OCI-LY7 (cell line): ENCODE measurements at regions not wholly inside any gene's neighbourhood (a gene's known extent, or its start where the extent isn't known, plus 50 kb on each side); places are given as distances from the start of the nearest gene placed in this dataset.

ENCODE experiments used
- BruUV-seq: library from RNA; stranded (reverse); fragments of 400-500 nt; replicated peaks from 2 replicates; lab custom pipeline; 2021; lab: Mats Ljungman, UMichigan
- CTCF ChIA-PET: fragments of 300-600 bp; sonication (Branson Sonifier 250); formaldehyde crosslinking; loops from one replicate; lab custom pipeline; 2022; ENCODE audit warnings: antibody characterized with exemption; ENCODE audit not compliant: unreplicated experiment; lab: Charles Lee
- POLR2A ChIA-PET: fragments of 300-600 bp; sonication (Branson Sonifier 250); formaldehyde crosslinking; loops from one replicate; lab custom pipeline; 2022; ENCODE audit warnings: antibody characterized with exemption; lab: Charles Lee
- DNase-seq: peaks from one replicate; pipeline ENCODE4 v3.0.0-alpha.2; 2015; ENCODE audit warnings: low spot score
- H2AFZ ChIP-seq: fragments of 200-600 bp; sonication (generic), shearing (Covaris generic); 2 replicates; pipeline ENCODE4 v1.6.1; 2014; ENCODE audit warnings: mild to moderate bottlenecking, antibody characterized with exemption, low read length, moderate library complexity
- H3K27ac ChIP-seq: fragments of 200-600 bp; sonication (generic); 2 replicates; pipeline ENCODE4 v1.5.1; 2014; ENCODE audit warnings: mixed run types, low read depth, mild to moderate bottlenecking, moderate library complexity, low read length, inconsistent platforms; ENCODE audit not compliant: poor library complexity, severe bottlenecking
- H3K36me3 ChIP-seq: fragments of 200-600 bp; sonication (generic); 2 replicates; pipeline ENCODE4 v1.6.1; 2014; ENCODE audit warnings: mild to moderate bottlenecking, antibody characterized with exemption, low read length, moderate library complexity, mixed read lengths; ENCODE audit not compliant: insufficient read depth
- H3K4me1 ChIP-seq: fragments of 200-600 bp; sonication (generic); 2 replicates; pipeline ENCODE4 v1.5.1; 2014; ENCODE audit warnings: mild to moderate bottlenecking, low read length; ENCODE audit not compliant: insufficient read depth, poor library complexity, severe bottlenecking
- H3K4me2 ChIP-seq: fragments of 200-600 bp; sonication (generic); 2 replicates; pipeline ENCODE4 v1.6.1; 2014; ENCODE audit warnings: mild to moderate bottlenecking, low read length
- H3K4me3 ChIP-seq: fragments of 200-600 bp; sonication (generic); 2 replicates; pipeline ENCODE4 v1.5.1; 2014; ENCODE audit warnings: mild to moderate bottlenecking, low read depth, low read length; ENCODE audit not compliant: poor library complexity, severe bottlenecking
- H3K79me2 ChIP-seq: fragments of 200-600 bp; sonication (generic); 2 replicates; pipeline ENCODE4 v1.6.1; 2016; ENCODE audit warnings: low read depth, mild to moderate bottlenecking, low read length, moderate library complexity, mixed read lengths; ENCODE audit not compliant: insufficient read depth
- H3K9me2 ChIP-seq: fragments of 200-600 bp; sonication (generic); 2 replicates; pipeline ENCODE4 v1.6.1; 2016; ENCODE audit warnings: mild to moderate bottlenecking, low read length, mixed read lengths; ENCODE audit not compliant: insufficient read depth
- H3K9me3 ChIP-seq: fragments of 200-600 bp; sonication (generic); 2 replicates; pipeline ENCODE4 v1.6.1; 2014; ENCODE audit warnings: mild to moderate bottlenecking, mixed run types, low read length, mixed read lengths
- H4K20me1 ChIP-seq: fragments of 200-600 bp; sonication (generic); 2 replicates; pipeline ENCODE4 v1.6.1; 2014; ENCODE audit warnings: mild to moderate bottlenecking, antibody characterized with exemption, low read length, moderate library complexity, mixed read lengths; ENCODE audit not compliant: insufficient read depth
- EZH2phosphoT487 ChIP-seq: fragments of 200-600 bp; sonication (generic); IDR thresholded peaks from 2 replicates; pipeline ENCODE4 v1.6.1; 2018; ENCODE audit warnings: low read depth, borderline replicate concordance, mild to moderate bottlenecking, mixed run types, antibody characterized with exemption, low read length, moderate library complexity, mixed read lengths
- intact Hi-C: fragments of 100-400 bp; cut with micrococcal nuclease; formaldehyde crosslinking; loops from one replicate; pipeline ENCODE4 v1.10.0; 2022; ENCODE audit not compliant: unreplicated experiment
- TF ChIP-seq, protein P1 (sequence below): fragments of 200-600 bp; sonication (generic); conservative IDR thresholded peaks from 2 replicates; pipeline ENCODE4 v1.5.1; 2014; ENCODE audit warnings: mild to moderate bottlenecking, antibody characterized with exemption, low read length, moderate library complexity, mixed read lengths

DNA sequence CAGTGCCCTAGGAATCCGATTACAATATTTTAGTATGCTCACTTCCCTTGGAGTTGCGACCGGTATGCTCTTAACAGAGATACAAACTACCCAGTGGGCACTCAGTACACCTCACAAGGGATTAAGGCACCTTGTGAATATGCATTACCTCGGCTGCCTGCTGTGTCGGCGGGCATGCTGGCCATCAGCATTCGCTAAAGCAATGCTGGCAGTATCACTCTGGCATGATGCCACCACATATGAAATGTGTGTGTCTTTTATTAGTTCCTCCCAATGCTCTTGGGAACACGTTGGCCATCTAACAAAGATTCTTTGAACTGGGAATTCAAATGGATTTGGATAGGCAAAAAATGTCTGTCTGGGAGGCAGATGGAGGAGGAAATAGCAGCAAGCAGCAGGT lies 67.4 kb upstream of the FOXB1 start:
- Histone ChIP-seq H3K79me2 (no peaks in the 10 kb centered on the region), H3K36me3 (no peaks in the 10 kb centered on the region), H3K27ac (no peak overlapping the region), H3K4me2 (no peak overlapping the region), H4K20me1 (no peaks in the 10 kb centered on the region), H3K9me2 (no peaks in the 10 kb centered on the region), H3K4me3 (no peak overlapping the region), H3K9me3 (no peaks in the 10 kb centered on the region), H2AFZ (no peak overlapping the region), H3K4me1 (no peaks in the 10 kb centered on the region)
- BruUV-seq: no TSS peak
- POLR2A ChIA-PET: no interaction called here
- no peak for DNase-seq
- no peak for TF ChIP-seq EZH2phosphoT487
- TF ChIP-seq, protein P1, sequence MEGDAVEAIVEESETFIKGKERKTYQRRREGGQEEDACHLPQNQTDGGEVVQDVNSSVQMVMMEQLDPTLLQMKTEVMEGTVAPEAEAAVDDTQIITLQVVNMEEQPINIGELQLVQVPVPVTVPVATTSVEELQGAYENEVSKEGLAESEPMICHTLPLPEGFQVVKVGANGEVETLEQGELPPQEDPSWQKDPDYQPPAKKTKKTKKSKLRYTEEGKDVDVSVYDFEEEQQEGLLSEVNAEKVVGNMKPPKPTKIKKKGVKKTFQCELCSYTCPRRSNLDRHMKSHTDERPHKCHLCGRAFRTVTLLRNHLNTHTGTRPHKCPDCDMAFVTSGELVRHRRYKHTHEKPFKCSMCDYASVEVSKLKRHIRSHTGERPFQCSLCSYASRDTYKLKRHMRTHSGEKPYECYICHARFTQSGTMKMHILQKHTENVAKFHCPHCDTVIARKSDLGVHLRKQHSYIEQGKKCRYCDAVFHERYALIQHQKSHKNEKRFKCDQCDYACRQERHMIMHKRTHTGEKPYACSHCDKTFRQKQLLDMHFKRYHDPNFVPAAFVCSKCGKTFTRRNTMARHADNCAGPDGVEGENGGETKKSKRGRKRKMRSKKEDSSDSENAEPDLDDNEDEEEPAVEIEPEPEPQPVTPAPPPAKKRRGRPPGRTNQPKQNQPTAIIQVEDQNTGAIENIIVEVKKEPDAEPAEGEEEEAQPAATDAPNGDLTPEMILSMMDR: no peak
- CTCF ChIA-PET: no interaction called here
- intact Hi-C loops: no loop called here

DNA sequence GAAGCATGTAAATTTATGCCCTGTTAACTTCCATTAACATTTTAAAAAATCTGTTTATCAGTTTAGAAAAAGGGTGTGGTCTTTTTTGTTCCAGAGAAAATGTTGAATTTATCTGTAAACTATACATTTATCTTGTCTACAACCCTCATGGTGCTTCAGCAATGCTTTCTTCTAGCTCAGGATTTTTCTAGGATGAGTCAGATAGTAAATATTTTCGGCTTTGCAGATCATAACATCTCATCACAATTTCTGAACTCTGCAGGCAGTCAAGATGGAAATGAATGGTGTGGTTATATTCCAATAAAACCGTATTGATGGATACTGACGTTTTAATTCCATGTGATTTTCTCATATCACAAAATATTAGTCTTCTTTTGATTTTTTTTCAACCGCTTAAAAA lies 70.5 kb upstream of the FOXB1 start:
- H2AFZ ChIP-seq: no peak overlapping the region
- no peak for DNase-seq
- H3K9me2 ChIP-seq: no peaks in the 10 kb centered on the region
- POLR2A ChIA-PET: no interaction called here
- no TSS peak for BruUV-seq
- no peak overlapping the region for H3K4me3 ChIP-seq
- H3K4me1 ChIP-seq: no peaks in the 10 kb centered on the region
- no peaks in the 10 kb centered on the region for H3K36me3 ChIP-seq
- intact Hi-C loops: no loop called here
- H3K79me2 ChIP-seq: no peaks in the 10 kb centered on the region
- CTCF ChIA-PET: no interaction called here
- no peaks in the 10 kb centered on the region for H3K9me3 ChIP-seq
- H4K20me1 ChIP-seq: no peaks in the 10 kb centered on the region
- H3K27ac ChIP-seq: no peak overlapping the region
- no peak overlapping the region for H3K4me2 ChIP-seq
- TF ChIP-seq, protein P1: no peak
- no peak for TF ChIP-seq EZH2phosphoT487

DNA sequence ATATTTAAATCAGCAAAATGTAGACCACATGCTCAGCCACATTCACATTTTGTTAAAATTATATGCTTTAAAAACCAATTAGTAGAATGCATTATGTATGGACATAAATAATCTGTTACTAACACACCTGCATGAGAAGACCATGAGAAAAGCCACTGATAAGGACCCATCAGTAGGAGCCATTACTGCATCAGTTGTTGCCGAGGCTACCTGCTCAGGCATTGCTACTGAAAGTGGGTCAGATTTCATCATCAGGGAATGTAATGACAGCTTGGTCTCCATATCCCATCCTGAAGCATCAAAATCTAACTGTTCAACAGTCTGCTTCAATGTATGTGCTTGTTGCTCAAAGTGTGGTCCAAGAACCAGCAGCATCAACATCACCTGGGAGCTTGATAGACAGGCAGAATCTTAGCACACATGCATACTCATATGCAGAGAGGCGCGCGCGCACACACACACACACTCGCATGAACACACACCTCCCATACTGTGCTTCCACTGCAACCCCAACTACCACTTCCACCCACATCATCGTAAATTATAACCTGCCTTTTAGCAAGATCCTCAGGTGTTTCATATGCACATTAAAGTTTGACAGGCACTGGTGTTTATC lies 72.4 kb upstream of the FOXB1 start:
- Histone ChIP-seq H3K79me2 (no peaks in the 10 kb centered on the region), H3K4me3 (no peak overlapping the region), H3K9me3 (no peaks in the 10 kb centered on the region), H3K27ac (no peak overlapping the region), H3K9me2 (no peaks in the 10 kb centered on the region), H4K20me1 (no peaks in the 10 kb centered on the region), H3K4me1 (no peaks in the 10 kb centered on the region), H2AFZ (no peak overlapping the region), H3K36me3 (no peaks in the 10 kb centered on the region), H3K4me2 (no peak overlapping the region)
- CTCF ChIA-PET: no interaction called here
- POLR2A ChIA-PET: no interaction called here
- no peak for TF ChIP-seq EZH2phosphoT487
- TF ChIP-seq, protein P1: no peak
- intact Hi-C loops: no loop called here
- no peak for DNase-seq
- BruUV-seq: no TSS peak
